GM23338 (cell line): ENCODE measurements at regions not wholly inside any gene's neighbourhood (a gene's known extent, or its start where the extent isn't known, plus 50 kb on each side); places are given as distances from the start of the nearest gene placed in this dataset.

Experiments
- ATAC-seq: fragments of 200-7000 bp; cut with Tn5 transposase; 3 replicates; pipeline ENCODE4 v1.9.1; 2020
- DNase-seq: peaks from one replicate; pipeline ENCODE4 v3.0.0-alpha.2; 2015; ENCODE audit warnings: low spot score
- H2AFZ ChIP-seq: fragments of 200-600 bp; sonication (generic); 2 replicates; pipeline ENCODE4 v1.8.0; 2016; ENCODE audit warnings: antibody characterized with exemption, mild to moderate bottlenecking, moderate library complexity
- H3F3A ChIP-seq: fragments of 200-600 bp; sonication (generic); replicated peaks from 2 replicates; pipeline ENCODE4 v1.8.0; 2017; ENCODE audit warnings: antibody characterized with exemption, mixed run types, low read depth
- H3K27ac ChIP-seq: fragments of 200-600 bp; sonication (generic); 2 replicates; pipeline ENCODE4 v1.6.1; 2016; ENCODE audit warnings: low read depth
- H3K27me3 ChIP-seq: fragments of 200-600 bp; sonication (generic); 2 replicates; pipeline ENCODE4 v1.8.0; 2016; ENCODE audit warnings: mild to moderate bottlenecking, mixed run types, moderate library complexity; ENCODE audit not compliant: insufficient read depth
- H3K36me3 ChIP-seq: fragments of 200-600 bp; sonication (generic); 2 replicates; pipeline ENCODE4 v1.8.0; 2016; ENCODE audit warnings: mild to moderate bottlenecking; ENCODE audit not compliant: insufficient read depth
- H3K4me1 ChIP-seq: fragments of 200-600 bp; sonication (generic); 2 replicates; pipeline ENCODE4 v1.8.0; 2016; ENCODE audit warnings: mild to moderate bottlenecking, moderate library complexity; ENCODE audit not compliant: insufficient read depth
- H3K4me2 ChIP-seq: fragments of 200-600 bp; sonication (generic); 2 replicates; pipeline ENCODE4 v1.7.1; 2017; ENCODE audit warnings: mixed run types
- H3K4me3 ChIP-seq: fragments of 200-600 bp; sonication (generic); 2 replicates; pipeline ENCODE4 v1.6.1; 2016; ENCODE audit warnings: mixed run types
- H3K79me2 ChIP-seq: fragments of 200-600 bp; sonication (generic); replicated peaks from 2 replicates; pipeline ENCODE4 v1.8.0; 2017; ENCODE audit warnings: mild to moderate bottlenecking; ENCODE audit not compliant: insufficient read depth
- H3K9me2 ChIP-seq: fragments of 200-600 bp; sonication (generic); 2 replicates; pipeline ENCODE4 v1.8.0; 2017; ENCODE audit not compliant: insufficient read depth
- H4K20me1 ChIP-seq: fragments of 200-600 bp; sonication (generic); replicated peaks from 2 replicates; pipeline ENCODE4 v1.8.0; 2017; ENCODE audit warnings: mild to moderate bottlenecking; ENCODE audit not compliant: insufficient read depth
- H3K27ac Mint-ChIP-seq: 2 replicates; pipeline ENCODE4 v1.8.0; 2020; ENCODE audit warnings: inconsistent platforms, mild to moderate bottlenecking, moderate library complexity, mixed read lengths
- H3K27me3 Mint-ChIP-seq: 3 replicates; pipeline ENCODE4 v1.8.0; 2022; ENCODE audit warnings: low read depth, mild to moderate bottlenecking, moderate library complexity, mixed read lengths, inconsistent platforms; ENCODE audit not compliant: insufficient read depth, poor library complexity
- H3K36me3 Mint-ChIP-seq: 3 replicates; pipeline ENCODE4 v1.8.0; 2021; ENCODE audit warnings: low read depth, mild to moderate bottlenecking, inconsistent platforms, moderate library complexity, mixed read lengths
- H3K4me1 Mint-ChIP-seq: 3 replicates; pipeline ENCODE4 v1.8.0; 2020; ENCODE audit warnings: mild to moderate bottlenecking, inconsistent platforms, mixed read lengths
- H3K4me3 Mint-ChIP-seq: 3 replicates; pipeline ENCODE4 v1.8.0; 2021; ENCODE audit warnings: moderate library complexity, mild to moderate bottlenecking, inconsistent platforms, mixed read lengths
- H3K9me3 Mint-ChIP-seq: 3 replicates; pipeline ENCODE4 v1.8.0; 2020; ENCODE audit warnings: moderate library complexity, mild to moderate bottlenecking, inconsistent platforms, mixed read lengths
- CREB1 ChIP-seq: fragments of 250-450 bp; sonication (Bioruptor Pico); IDR thresholded peaks from 2 replicates; pipeline ENCODE4 v1.5.0; 2020; ENCODE audit warnings: low read depth, mild to moderate bottlenecking, moderate library complexity
- ETS1 ChIP-seq: IDR thresholded peaks from 2 replicates; pipeline ENCODE4 v1.6.1; 2016; ENCODE audit warnings: antibody characterized with exemption
- NANOG ChIP-seq: IDR thresholded peaks from 2 replicates; pipeline ENCODE4 v1.6.1; 2016; ENCODE audit warnings: antibody characterized with exemption, borderline replicate concordance
- POLR2AphosphoS5 ChIP-seq: IDR thresholded peaks from 2 replicates; pipeline ENCODE4 v1.6.1; 2016; ENCODE audit warnings: antibody characterized with exemption, low read depth
- REST ChIP-seq: IDR thresholded peaks from one replicate; pipeline ENCODE4 v1.6.1; 2018; ENCODE audit warnings: antibody characterized with exemption; ENCODE audit not compliant: unreplicated experiment
- STAT1 ChIP-seq: IDR thresholded peaks from one replicate; pipeline ENCODE4 v1.6.1; 2016; ENCODE audit warnings: antibody characterized with exemption; ENCODE audit not compliant: unreplicated experiment
- ZNF114 ChIP-seq: fragments of 250-450 bp; sonication (Bioruptor Pico); IDR thresholded peaks from 2 replicates; pipeline ENCODE4 v1.5.0; 2020; ENCODE audit warnings: mild to moderate bottlenecking, moderate library complexity
- ZNF331 ChIP-seq: fragments of 250-450 bp; sonication (Bioruptor Pico); IDR thresholded peaks from 2 replicates; pipeline ENCODE4 v1.5.0; 2020; ENCODE audit warnings: low read depth, mild to moderate bottlenecking, moderate library complexity
- ZNF462 ChIP-seq: fragments of 250-450 bp; sonication (Bioruptor Pico); IDR thresholded peaks from 2 replicates; pipeline ENCODE4 v1.5.0; 2020; ENCODE audit warnings: mild to moderate bottlenecking, moderate library complexity

- no peak overlapping the region for H3K27ac ChIP-seq
- no peaks in the 10 kb centered on the region for H3K79me2 ChIP-seq
- no peak overlapping the region for H3K4me3 ChIP-seq
- H3K4me3 Mint-ChIP-seq: no peak overlapping the region
- no peaks in the 10 kb centered on the region for H4K20me1 ChIP-seq
- DNase-seq: no peak
- no peaks in the 10 kb centered on the region for H3K36me3 ChIP-seq
- H3K36me3 Mint-ChIP-seq: no peaks in the 10 kb centered on the region
- H3K27me3 ChIP-seq: no peaks in the 10 kb centered on the region
- no peak overlapping the region for H3K4me2 ChIP-seq
- no peaks in the 10 kb centered on the region for H3K4me1 Mint-ChIP-seq
- H3K9me2 ChIP-seq: no peaks in the 10 kb centered on the region
- ATAC-seq: no peak
- H3F3A ChIP-seq: no peaks in the 10 kb centered on the region
- no peak overlapping the region for H2AFZ ChIP-seq
- H3K9me3 Mint-ChIP-seq: no peaks in the 10 kb centered on the region; the same call in 2 of the 3 replicates
- TF ChIP-seq ZNF114 (no peak), POLR2AphosphoS5 (no peak), REST (no peak), ETS1 (no peak)
- no peaks in the 10 kb centered on the region for H3K4me1 ChIP-seq
- H3K27ac Mint-ChIP-seq: no peak overlapping the region
- H3K27me3 Mint-ChIP-seq: peaks cover 2% of the 10 kb centered on the region
Measured at GRCh38 chr7:32275216-32276009, 205.2 kb upstream of the PDE1C start.

- no peaks in the 10 kb centered on the region for H3F3A ChIP-seq
- H3K27ac ChIP-seq: no peak overlapping the region
- ATAC-seq: no peak
- H3K4me3 ChIP-seq: no peak overlapping the region
- Mint-ChIP-seq H3K36me3 (no peaks in the 10 kb centered on the region), H3K27ac (no peak overlapping the region), H3K4me3 (no peak overlapping the region), H3K4me1 (peaks cover 8% of the 10 kb centered on the region), H3K27me3 (peaks cover 2% of the 10 kb centered on the region), H3K9me3 (no peaks in the 10 kb centered on the region; the same call in 2 of the 3 replicates)
- H3K4me2 ChIP-seq: no peak overlapping the region
- no peaks in the 10 kb centered on the region for H3K27me3 ChIP-seq
- DNase-seq: no peak
- no peaks in the 10 kb centered on the region for H4K20me1 ChIP-seq
- no peaks in the 10 kb centered on the region for H3K36me3 ChIP-seq
- no peak overlapping the region for H2AFZ ChIP-seq
- H3K4me1 ChIP-seq: peaks cover 8% of the 10 kb centered on the region
- no peaks in the 10 kb centered on the region for H3K79me2 ChIP-seq
- H3K9me2 ChIP-seq: no peaks in the 10 kb centered on the region
- no peak for TF ChIP-seq ZNF114
- TF ChIP-seq ZNF331 (CRISPR knock-in tag): no peak
- no peak for TF ChIP-seq ETS1
- no peak for TF ChIP-seq ZNF462
- TF ChIP-seq NANOG: no peak
- TF ChIP-seq STAT1: no peak
- TF ChIP-seq CREB1 (CRISPR knock-in tag): no peak
Measured at GRCh38 chr7:32273297-32273696, 203.1 kb upstream of the PDE1C start.
